K562 (cell line): ENCODE measurements at regions not wholly inside any gene's neighbourhood (a gene's known extent, or its start where the extent isn't known, plus 50 kb on each side); places are given as distances from the start of the nearest gene placed in this dataset.

Experiments used
- ATAC-seq: fragments of 200-7000 bp; cut with Tn5 transposase; 3 replicates; pipeline ENCODE4 v1.9.1; 2020; ENCODE audit warnings: moderate library complexity
- BruUV-seq: library from RNA; stranded (reverse); fragments of 400-500 nt; replicated peaks from 2 replicates; lab custom pipeline; 2021; lab: Mats Ljungman, UMichigan
- CTCF ChIA-PET: fragments of 300-600 bp; formaldehyde crosslinking; extraction: SDS; loops from one replicate; lab custom pipeline; 2021; ENCODE audit warnings: low intra/inter-chr PET ratio; lab: Yijun Ruan, JAX
- POLR2A ChIA-PET: fragments of 300-600, 350-650 bp; sonication (Branson Sonifier 250); formaldehyde crosslinking; extraction: SDS; loops from one replicate; lab custom pipeline; 2021; ENCODE audit warnings: antibody characterized with exemption, inconsistent platforms; lab: Yijun Ruan, JAX
- DNase-seq, 4 experiments: peaks; one replicate each; pipeline versions ENCODE4 v3.0.0 to v3.0.0-alpha.2; 2011 to 2018; ENCODE audit warnings: low spot score in 3 of 4, mixed read lengths in 3 of 4; ENCODE audit errors: extremely low read depth in 1 of 4
- FAIRE-seq: peaks from 2 replicates; lab custom pipeline; 2011; peaks lifted over from hg19 to GRCh38; lab: Jason Lieb, UNC
- H2AFZ ChIP-seq: 2 replicates; pipeline ENCODE4 v1.6.0; 2011; ENCODE audit warnings: low read depth, low read length, control low read depth, inconsistent platforms
- H3K27ac ChIP-seq: fragments of 200-600 bp; 3 replicates; pipeline ENCODE4 v1.8.0; 2011; ENCODE audit warnings: low read depth, mild to moderate bottlenecking, control low read depth, inconsistent platforms, low read length, moderate library complexity, mixed read lengths; ENCODE audit errors: extremely low read depth
- H3K27me3 ChIP-seq, 2 experiments: fragments of 300-600 bp in 1 of 2; 2 replicates in 1 of 2; 3 replicates in 1 of 2; pipeline versions ENCODE4 v1.6.0 to v1.8.0; 2011; ENCODE audit warnings: inconsistent platforms in 2 of 2, low read length in 2 of 2, mild to moderate bottlenecking in 1 of 2, mixed read lengths in 1 of 2, moderate library complexity in 1 of 2; ENCODE audit not compliant: control insufficient read depth in 2 of 2, insufficient read depth in 2 of 2
- H3K36me3 ChIP-seq: fragments of 300-600 bp; 3 replicates; pipeline ENCODE4 v1.8.0; 2011; ENCODE audit warnings: mild to moderate bottlenecking, low read length, inconsistent platforms; ENCODE audit not compliant: control insufficient read depth, insufficient read depth
- H3K4me1 ChIP-seq, 2 experiments: fragments of 200-600 bp in 1 of 2; replicated peaks in 1 of 2; 2 replicates in 1 of 2; 3 replicates in 1 of 2; pipeline versions ENCODE4 v1.5.1 to v1.8.0; 2011; ENCODE audit warnings: inconsistent platforms in 2 of 2, low read length in 2 of 2, mild to moderate bottlenecking in 1 of 2, mixed read lengths in 1 of 2, moderate library complexity in 1 of 2; ENCODE audit not compliant: control insufficient read depth in 2 of 2, insufficient read depth in 2 of 2
- H3K4me2 ChIP-seq: 2 replicates; pipeline ENCODE4 v1.6.1; 2011; ENCODE audit warnings: low read length, control low read depth, inconsistent platforms, mixed read lengths; ENCODE audit not compliant: insufficient read depth
- H3K4me3 ChIP-seq: fragments of 200-600 bp; sonication (generic), shearing (Covaris generic); 2 replicates; pipeline ENCODE4 v1.5.1; 2016; ENCODE audit warnings: control low read depth, inconsistent platforms
- H3K79me2 ChIP-seq: fragments of 200-600 bp; 3 replicates; pipeline ENCODE4 v1.8.0; 2011; ENCODE audit warnings: low read length, inconsistent platforms; ENCODE audit not compliant: control insufficient read depth, insufficient read depth
- H3K9ac ChIP-seq, 2 experiments: 2 replicates each; pipeline versions ENCODE4 v1.6.0 to v1.6.1; 2011; ENCODE audit warnings: low read depth in 2 of 2, low read length in 2 of 2, control low read depth in 1 of 2, inconsistent platforms in 1 of 2, mild to moderate bottlenecking in 1 of 2, mixed read lengths in 1 of 2; ENCODE audit not compliant: insufficient read depth in 1 of 2
- H3K9me1 ChIP-seq: one replicate; pipeline ENCODE4 v1.6.0; 2011; ENCODE audit warnings: inconsistent platforms, mild to moderate bottlenecking, low read length, moderate library complexity; ENCODE audit not compliant: control insufficient read depth, insufficient read depth
- H3K9me3 ChIP-seq: replicated peaks from 2 replicates; pipeline ENCODE4 v1.5.1; 2011; ENCODE audit warnings: low read depth, low read length, inconsistent platforms; ENCODE audit not compliant: control insufficient read depth, insufficient read depth
- H4K20me1 ChIP-seq: replicated peaks from 2 replicates; pipeline ENCODE4 v1.6.1; 2011; ENCODE audit warnings: low read length, inconsistent platforms, mixed read lengths; ENCODE audit not compliant: control insufficient read depth, insufficient read depth
- CBFA2T3 ChIP-seq: fragments of 450-650 bp; IDR thresholded peaks from 2 replicates; pipeline ENCODE4 v1.6.1; 2017
- ELF2 ChIP-seq: fragments of 250-450 bp; sonication (Bioruptor Pico); IDR thresholded peaks from 2 replicates; pipeline ENCODE4 v1.5.0; 2021; ENCODE audit warnings: mild to moderate bottlenecking
- ELF4 ChIP-seq: fragments of 450-650 bp; formaldehyde crosslinking; IDR thresholded peaks from 2 replicates; pipeline ENCODE4 v1.4.0; 2022; ENCODE audit warnings: missing genetic modification characterization
- HNRNPK ChIP-seq: fragments of 200-400 bp; formaldehyde crosslinking; IDR thresholded peaks from one replicate; pipeline ENCODE4 v1.6.1; 2018; ENCODE audit warnings: mild to moderate bottlenecking, low read depth, low read length; ENCODE audit not compliant: poor library complexity, severe bottlenecking
- MXD1 ChIP-seq: fragments of 250-450 bp; sonication (Bioruptor Pico); IDR thresholded peaks from 2 replicates; pipeline ENCODE4 v1.8.0; 2021; ENCODE audit warnings: borderline replicate concordance, mild to moderate bottlenecking, moderate library complexity; ENCODE audit not compliant: poor library complexity, severe bottlenecking
- MYC ChIP-seq, 2 experiments: fragments of 250-450 bp in 1 of 2; sonication (Bioruptor Pico) in 1 of 2; IDR thresholded peaks; 2 replicates each; pipeline versions ENCODE4 v1.5.1 to v1.6.1; 2012 to 2021; ENCODE audit warnings: low read depth in 2 of 2, borderline replicate concordance in 1 of 2, improper control_type of control experiment in 1 of 2, low read length in 1 of 2, mild to moderate bottlenecking in 1 of 2, moderate library complexity in 1 of 2
- NELFE ChIP-seq: IDR thresholded peaks from 2 replicates; pipeline ENCODE4 v1.6.1; 2011; ENCODE audit warnings: mild to moderate bottlenecking; ENCODE audit not compliant: insufficient read depth, insufficient read length
- NFYB ChIP-seq: IDR thresholded peaks from 2 replicates; pipeline ENCODE4 v1.6.1; 2011; ENCODE audit warnings: mild to moderate bottlenecking, moderate library complexity; ENCODE audit not compliant: insufficient read length; ENCODE audit errors: extremely low read depth
- STAT5A ChIP-seq: IDR thresholded peaks from 2 replicates; pipeline ENCODE4 v1.6.1; 2012; ENCODE audit warnings: low read length, inconsistent platforms, borderline replicate concordance
- ZFP91 ChIP-seq: sonication (generic); formaldehyde crosslinking; IDR thresholded peaks from 2 replicates; pipeline ENCODE4 v1.8.0; 2022; ENCODE audit warnings: mild to moderate bottlenecking, missing genetic modification reagents
- WGBS: fragments of 100-300 bp; shearing (Covaris generic); methylation state at CpG from one replicate; pipeline ENCODE4 v1.1.6; 2016; ENCODE audit warnings: low coverage, mixed read lengths; ENCODE audit not compliant: insufficient coverage; ENCODE audit errors: missing lambda C conversion rate; 5-methylcytosine and 5-hydroxymethylcytosine counted together
- in situ Hi-C: fragments of 300-500 bp; cut with MboI; formaldehyde crosslinking; loops from 4 replicates; pipeline ENCODE4 v1.15.0; 2018; ENCODE audit warnings: inconsistent platforms, mixed read lengths
- intact Hi-C: fragments of 100-400 bp; cut with micrococcal nuclease; formaldehyde crosslinking; loops from 2 replicates; pipeline ENCODE4 v1.14.2; 2022

- Histone ChIP-seq H3K4me1 (no peaks in the 10 kb centered on the region), H3K27ac (no peak overlapping the region), H3K4me3 (no peak overlapping the region), H3K9me3 (no peaks in the 10 kb centered on the region), H3K9ac (no peak overlapping the region), H4K20me1 (no peaks in the 10 kb centered on the region; the same call in 1 of the 2 replicates), H3K4me2 (no peak overlapping the region), H3K79me2 (no peaks in the 10 kb centered on the region), H3K27me3 (peaks cover 0 to 6% of the 10 kb centered on the region in 2 experiments; a peak in 2 of 5 replicates), H3K36me3 (no peaks in the 10 kb centered on the region), H2AFZ (no peak overlapping the region), H3K9me1 (no peaks in the 10 kb centered on the region)
- FAIRE-seq (no peak), ATAC-seq (no peak), DNase-seq (no peak)
- TF ChIP-seq ELF2 (no peak), STAT5A (no peak), NELFE (no peak), MYC (IDR thresholded peaks at IDR 0.05; ENCODE audit: low read depth, low read length) (no peak), MYC (CRISPR knock-in tag; IDR thresholded peaks at IDR 0.05; ENCODE audit: borderline replicate concordance, low read depth) (no peak), CBFA2T3 (no peak), HNRNPK (no peak), NFYB (no peak)
- intact Hi-C loops, result no loop called here
- in situ Hi-C loops, result no loop called here
- WGBS, result 0% methylated on average over 1 of the region's 1 CpG
- BruUV-seq, result no TSS peak
- ChIA-PET POLR2A (no interaction called here), CTCF (no interaction called here)
These were observed 95.9 kb upstream of the IGSF21 start for GRCh38 chr1:18011703-18012102.

GRCh38 chr1:18012686-18013085, 94.9 kb upstream of the IGSF21 start:
- no peaks in the 10 kb centered on the region for H3K9me3 ChIP-seq
- TF ChIP-seq ELF4 (CRISPR knock-in tag) (no peak), MXD1 (CRISPR knock-in tag) (no peak), ZFP91 (no peak)

More at GRCh38 chr1:18012686-18013085, 94.9 kb upstream of the IGSF21 start:
- Histone ChIP-seq H3K79me2 (no peaks in the 10 kb centered on the region), H3K9me1 (no peaks in the 10 kb centered on the region), H3K27ac (no peak overlapping the region), H3K9ac (no peak overlapping the region), H3K4me3 (no peak overlapping the region), H4K20me1 (no peaks in the 10 kb centered on the region; the same call in 1 of the 2 replicates), H3K4me2 (no peak overlapping the region), H3K27me3 (peaks cover 0 to 6% of the 10 kb centered on the region in 2 experiments; a peak in 1 of 5 replicates), H3K36me3 (no peaks in the 10 kb centered on the region), H2AFZ (no peak overlapping the region), H3K4me1 (no peaks in the 10 kb centered on the region)
- WGBS, result under 1% methylated on average over 8 of the region's 8 CpGs
- POLR2A ChIA-PET, result no interaction called here
- DNase-seq, result no peak
- FAIRE-seq, result no peak
- ATAC-seq, result no peak
- BruUV-seq, result no TSS peak
- CTCF ChIA-PET, result no interaction called here
- in situ Hi-C loops (no loop called here), intact Hi-C loops (no loop called here)
